H1 (cell line): ENCODE measurements at regions not wholly inside any gene's neighbourhood (a gene's known extent, or its start where the extent isn't known, plus 50 kb on each side); places are given as distances from the start of the nearest gene placed in this dataset.

ENCODE experiments used
- CTCF ChIA-PET: fragments of 300-600 bp; sonication (Branson Sonifier 250); formaldehyde crosslinking; loops from one replicate; lab custom pipeline; 2021; ENCODE audit not compliant: partially characterized antibody; lab: Charles Lee
- POLR2A ChIA-PET: fragments of 300-600 bp; sonication (Branson Sonifier 250); formaldehyde crosslinking; loops from one replicate; lab custom pipeline; 2021; ENCODE audit warnings: inconsistent platforms; ENCODE audit not compliant: partially characterized antibody; lab: Charles Lee
- DNase-seq, 2 experiments: peaks; one replicate each; pipeline versions ENCODE4 v3.0.0 to v3.0.0-alpha.2; 2010 to 2022; ENCODE audit warnings: low spot score in 2 of 2, low read depth in 1 of 2, mixed read lengths in 1 of 2
- FAIRE-seq: peaks from 2 replicates; lab custom pipeline; 2011; peaks lifted over from hg19 to GRCh38; lab: Jason Lieb, UNC
- H2AFZ ChIP-seq: 2 replicates; pipeline ENCODE4 v1.8.1; 2012; ENCODE audit warnings: low read length, inconsistent platforms
- H2AK5ac ChIP-seq: 2 replicates; pipeline ENCODE4 v1.6.1; 2013; ENCODE audit warnings: low read depth, low read length
- H2BK120ac ChIP-seq: replicated peaks from 2 replicates; pipeline ENCODE3; 2013; ENCODE audit warnings: low read depth, low read length, inconsistent platforms
- H2BK12ac ChIP-seq: 2 replicates; pipeline ENCODE4 v1.6.1; 2013; ENCODE audit warnings: low read depth, low read length
- H2BK15ac ChIP-seq: 2 replicates; pipeline ENCODE4 v1.6.1; 2013; ENCODE audit warnings: low read length
- H2BK20ac ChIP-seq: 2 replicates; pipeline ENCODE4 v1.6.1; 2013; ENCODE audit warnings: low read length
- H2BK5ac ChIP-seq: 2 replicates; pipeline ENCODE4 v1.6.1; 2013; ENCODE audit warnings: low read depth, low read length
- H3K14ac ChIP-seq: 2 replicates; pipeline ENCODE4 v1.6.1; 2013; ENCODE audit warnings: inconsistent platforms; ENCODE audit not compliant: insufficient read length
- H3K18ac ChIP-seq: 2 replicates; pipeline ENCODE4 v1.6.1; 2013; ENCODE audit warnings: low read length; ENCODE audit errors: extremely low read depth
- H3K23ac ChIP-seq: 2 replicates; pipeline ENCODE4 v1.6.1; 2013; ENCODE audit warnings: inconsistent platforms; ENCODE audit not compliant: insufficient read length
- H3K23me2 ChIP-seq: 2 replicates; pipeline ENCODE4 v1.6.1; 2013; ENCODE audit warnings: low read depth, low read length
- H3K27ac ChIP-seq: 2 replicates; pipeline ENCODE4 v1.6.1; 2011; ENCODE audit warnings: low read depth, low read length, inconsistent platforms
- H3K27me3 ChIP-seq, 4 experiments: replicated peaks in 1 of 4; 1 replicate in 1 of 4; 2 replicates in 3 of 4; pipeline versions ENCODE4 v1.6.1 to v1.8.1; 2011 to 2013; ENCODE audit warnings: low read length in 3 of 4, mild to moderate bottlenecking in 3 of 4, inconsistent platforms in 2 of 4, mixed read lengths in 2 of 4, moderate library complexity in 1 of 4; ENCODE audit not compliant: control insufficient read depth in 3 of 4, insufficient read depth in 3 of 4; ENCODE audit errors: extremely low read depth in 1 of 4
- H3K36me3 ChIP-seq, 4 experiments: 2 replicates each; pipeline versions ENCODE4 v1.6.1 to v1.8.1; 2011 to 2013; ENCODE audit warnings: mild to moderate bottlenecking in 4 of 4, low read length in 3 of 4, moderate library complexity in 2 of 4, control low read depth in 1 of 4, inconsistent platforms in 1 of 4; ENCODE audit not compliant: insufficient read depth in 4 of 4, control insufficient read depth in 2 of 4
- H3K4ac ChIP-seq: replicated peaks from 2 replicates; pipeline ENCODE3; 2013; ENCODE audit warnings: low read length, low read depth, mixed read lengths, inconsistent platforms; ENCODE audit not compliant: insufficient read length
- H3K4me1 ChIP-seq, 4 experiments: replicated peaks in 1 of 4; 1 replicate in 1 of 4; 2 replicates in 3 of 4; pipeline versions ENCODE4 v1.6.1 to v1.8.1; 2011 to 2013; ENCODE audit warnings: low read length in 3 of 4, inconsistent platforms in 2 of 4, mixed read lengths in 1 of 4; ENCODE audit not compliant: insufficient read depth in 4 of 4, control insufficient read depth in 3 of 4
- H3K4me2 ChIP-seq, 2 experiments: 2 replicates each; pipeline versions ENCODE4 v1.6.1 to v1.8.1; 2011 to 2013; ENCODE audit warnings: low read depth in 2 of 2, low read length in 2 of 2, control low read depth in 1 of 2, inconsistent platforms in 1 of 2, mild to moderate bottlenecking in 1 of 2; ENCODE audit not compliant: insufficient read depth in 1 of 2
- H3K4me3 ChIP-seq, 4 experiments: fragments of 200-600, 300-600 bp in 1 of 4; sonication (generic), shearing (Covaris generic), sonication (Bioruptor Twin) in 1 of 4; 2 replicates each; pipeline versions ENCODE4 v1.5.1 to v1.8.1; 2011 to 2016; ENCODE audit warnings: low read length in 4 of 4, low read depth in 3 of 4, control low read depth in 2 of 4, inconsistent platforms in 2 of 4, mild to moderate bottlenecking in 2 of 4, mixed read lengths in 1 of 4, moderate library complexity in 1 of 4; ENCODE audit not compliant: insufficient read depth in 2 of 4; ENCODE audit errors: extremely low read depth in 1 of 4
- H3K56ac ChIP-seq: replicated peaks from 2 replicates; pipeline ENCODE3; 2013; ENCODE audit warnings: low read depth, mild to moderate bottlenecking, mixed read lengths, low read length, inconsistent platforms; ENCODE audit not compliant: insufficient read length
- H3K79me1 ChIP-seq: 2 replicates; pipeline ENCODE4 v1.6.1; 2013; ENCODE audit warnings: low read depth, low read length, control low read depth
- H3K79me2 ChIP-seq, 2 experiments: 2 replicates each; pipeline versions ENCODE4 v1.6.1 to v1.8.1; 2012 to 2013; ENCODE audit warnings: low read length in 2 of 2, mild to moderate bottlenecking in 2 of 2, inconsistent platforms in 1 of 2; ENCODE audit not compliant: insufficient read depth in 2 of 2, control insufficient read depth in 1 of 2
- H3K9ac ChIP-seq, 4 experiments: replicated peaks in 1 of 4; 1 replicate in 1 of 4; 2 replicates in 3 of 4; pipeline versions ENCODE4 v1.6.1 to v1.8.1; 2011 to 2013; ENCODE audit warnings: low read depth in 3 of 4, low read length in 3 of 4, control low read depth in 2 of 4, mild to moderate bottlenecking in 2 of 4, moderate library complexity in 2 of 4, inconsistent platforms in 1 of 4; ENCODE audit errors: extremely low read depth in 1 of 4
- H3K9me3 ChIP-seq, 2 experiments: 2 replicates each; pipeline versions ENCODE4 v1.6.1 to v1.8.1; 2012 to 2013; ENCODE audit warnings: mild to moderate bottlenecking in 2 of 2, moderate library complexity in 2 of 2, control low read depth in 1 of 2, inconsistent platforms in 1 of 2, low read depth in 1 of 2, low read length in 1 of 2, mixed read lengths in 1 of 2; ENCODE audit not compliant: insufficient read depth in 2 of 2
- H4K20me1 ChIP-seq, 2 experiments: replicated peaks in 1 of 2; 2 replicates each; pipeline versions ENCODE3 to v1.8.1; 2011 to 2013; ENCODE audit warnings: inconsistent platforms in 2 of 2, low read length in 2 of 2, mild to moderate bottlenecking in 1 of 2; ENCODE audit not compliant: insufficient read depth in 2 of 2, control insufficient read depth in 1 of 2
- H4K5ac ChIP-seq: 2 replicates; pipeline ENCODE4 v1.6.1; 2013; ENCODE audit warnings: low read length, low read depth, mixed read lengths, inconsistent platforms; ENCODE audit not compliant: insufficient read length
- H4K8ac ChIP-seq: 2 replicates; pipeline ENCODE4 v1.8.0; 2013; ENCODE audit warnings: mild to moderate bottlenecking, moderate library complexity, low read length, inconsistent platforms; ENCODE audit not compliant: insufficient read depth; ENCODE audit errors: extremely low read depth
- H4K91ac ChIP-seq: replicated peaks from 2 replicates; pipeline ENCODE3; 2013; ENCODE audit warnings: low read length, mixed read lengths, inconsistent platforms; ENCODE audit not compliant: insufficient read length
- PHF8 ChIP-seq: fragments of 200-600 bp; sonication (generic); conservative IDR thresholded peaks from 2 replicates; pipeline ENCODE4 v1.7.1; 2012; ENCODE audit warnings: low read depth, mild to moderate bottlenecking, inconsistent platforms, low read length, moderate library complexity
- SRF ChIP-seq: IDR thresholded peaks from 2 replicates; pipeline ENCODE4 v1.6.1; 2011; ENCODE audit warnings: mild to moderate bottlenecking, low read depth, low read length, moderate library complexity
- TAF1 ChIP-seq: IDR thresholded peaks from 2 replicates; pipeline ENCODE4 v1.6.1; 2011; ENCODE audit warnings: mild to moderate bottlenecking, low read depth, low read length
- WGBS, 2 experiments: shearing (Covaris generic) in 1 of 2; methylation state at CpG; one replicate each; pipeline versions ENCODE4 v1.1.6 to v1.1.7; 2013 to 2015; ENCODE audit warnings: low lambda C conversion rate in 2 of 2, mixed read lengths in 2 of 2, inconsistent platforms in 1 of 2, low coverage in 1 of 2, missing lambda C conversion rate in 1 of 2; ENCODE audit not compliant: insufficient replicate concordance in 2 of 2, insufficient coverage in 1 of 2, insufficient read length in 1 of 2; ENCODE audit errors: extremely low coverage in 1 of 2, missing lambda C conversion rate in 1 of 2; 5-methylcytosine and 5-hydroxymethylcytosine counted together

- ChIA-PET CTCF (interaction anchor here (1.1 kb wide), 1 partner anchor 60 kb away, joined by 3 read pairs; no protein-coding TSS in a partner anchor), POLR2A (no interaction called here)
- 91% methylated on average over 3 of the region's 3 CpGs; no CpG with 5 or more reads in 1 of the 2 experiments for WGBS, 2 experiments
- Histone ChIP-seq H3K4me1 (no peaks in the 10 kb centered on the region), H3K27ac (no peak overlapping the region), H2BK5ac (no peak overlapping the region), H3K4me2 (no peak overlapping the region), H4K91ac (no peak overlapping the region), H3K79me2 (no peaks in the 10 kb centered on the region), H4K5ac (no peak overlapping the region), H3K23ac (no peak overlapping the region), H3K36me3 (no peaks in the 10 kb centered on the region), H2BK15ac (no peak overlapping the region), H2BK12ac (no peak overlapping the region), H3K23me2 (no peaks in the 10 kb centered on the region; the same call in 1 of the 2 replicates), H2BK120ac (no peak overlapping the region), H4K8ac (no peak overlapping the region), H3K27me3 (no peaks in the 10 kb centered on the region), H2AK5ac (no peak overlapping the region), H3K9ac (no peak overlapping the region), H2BK20ac (no peak overlapping the region), H3K18ac (no peak overlapping the region), H3K9me3 (no peaks in the 10 kb centered on the region), H3K4ac (no peak overlapping the region), H2AFZ (0 out of 2 replicates have a peak overlapping the region, but pooled peaks have one; percentile 42), H3K79me1 (no peaks in the 10 kb centered on the region), H3K56ac (no peak overlapping the region), H4K20me1 (no peaks in the 10 kb centered on the region), H3K4me3 (no peak overlapping the region), H3K14ac (no peak overlapping the region)
- DNase-seq (no peak), FAIRE-seq (no peak)
- TF ChIP-seq PHF8 (no peak), SRF (no peak), TAF1 (no peak)
Measured at GRCh38 chr12:76142305-76142704, 57.8 kb upstream of the NAP1L1 start.
